ENCODE measurements at regions not wholly inside any gene's neighbourhood (a gene's known extent, or its start where the extent isn't known, plus 50 kb on each side); places are given as distances from the start of the nearest gene placed in this dataset.

DNA sequence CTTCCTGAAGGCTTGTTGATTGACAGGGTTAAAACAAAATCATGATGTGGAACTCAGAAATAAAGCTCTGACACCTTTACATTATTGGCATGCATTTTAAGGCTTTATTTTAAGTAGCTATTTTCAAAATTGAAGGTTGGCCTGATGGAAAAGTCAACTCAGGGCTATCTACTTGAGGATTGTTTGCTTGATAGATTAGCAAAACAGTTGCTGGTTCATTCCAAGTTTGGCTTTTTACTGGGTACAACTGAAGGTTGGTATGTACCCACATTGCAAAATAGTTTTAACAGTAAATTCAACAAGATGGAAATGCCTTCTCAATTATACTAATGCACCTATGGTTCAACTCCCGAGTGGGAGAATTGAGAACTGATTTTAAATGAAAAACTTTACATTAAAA, 161.8 kb upstream of the ELL2 start:
- TF ChIP-seq NRF1 (IDR thresholded peaks at IDR 0.05; ENCODE audit: low read depth, low read length) (no peak), TCF12 (IDR thresholded peaks at IDR 0.05) (no peak), TAF1 (IDR thresholded peaks at IDR 0.05; ENCODE audit: borderline replicate concordance, low read depth, low read length) (no peak), TEAD4 (IDR thresholded peaks at IDR 0.05; ENCODE audit: borderline replicate concordance, insufficient read depth) (no peak), EP300 (IDR thresholded peaks at IDR 0.05; ENCODE audit: borderline replicate concordance in 1 of 2, low read depth in 1 of 2, low read length in 1 of 2) (no peak), IRF3 (IDR thresholded peaks at IDR 0.05; ENCODE audit: low read depth, low read length) (no peak), EZH2phosphoT487 (IDR thresholded peaks at IDR 0.05; ENCODE audit: borderline replicate concordance, low read depth) (no peak)
- TF ChIP-seq, protein P1, sequence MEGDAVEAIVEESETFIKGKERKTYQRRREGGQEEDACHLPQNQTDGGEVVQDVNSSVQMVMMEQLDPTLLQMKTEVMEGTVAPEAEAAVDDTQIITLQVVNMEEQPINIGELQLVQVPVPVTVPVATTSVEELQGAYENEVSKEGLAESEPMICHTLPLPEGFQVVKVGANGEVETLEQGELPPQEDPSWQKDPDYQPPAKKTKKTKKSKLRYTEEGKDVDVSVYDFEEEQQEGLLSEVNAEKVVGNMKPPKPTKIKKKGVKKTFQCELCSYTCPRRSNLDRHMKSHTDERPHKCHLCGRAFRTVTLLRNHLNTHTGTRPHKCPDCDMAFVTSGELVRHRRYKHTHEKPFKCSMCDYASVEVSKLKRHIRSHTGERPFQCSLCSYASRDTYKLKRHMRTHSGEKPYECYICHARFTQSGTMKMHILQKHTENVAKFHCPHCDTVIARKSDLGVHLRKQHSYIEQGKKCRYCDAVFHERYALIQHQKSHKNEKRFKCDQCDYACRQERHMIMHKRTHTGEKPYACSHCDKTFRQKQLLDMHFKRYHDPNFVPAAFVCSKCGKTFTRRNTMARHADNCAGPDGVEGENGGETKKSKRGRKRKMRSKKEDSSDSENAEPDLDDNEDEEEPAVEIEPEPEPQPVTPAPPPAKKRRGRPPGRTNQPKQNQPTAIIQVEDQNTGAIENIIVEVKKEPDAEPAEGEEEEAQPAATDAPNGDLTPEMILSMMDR (IDR thresholded peaks at IDR 0.05): no peak
- TF ChIP-seq, protein P2, sequence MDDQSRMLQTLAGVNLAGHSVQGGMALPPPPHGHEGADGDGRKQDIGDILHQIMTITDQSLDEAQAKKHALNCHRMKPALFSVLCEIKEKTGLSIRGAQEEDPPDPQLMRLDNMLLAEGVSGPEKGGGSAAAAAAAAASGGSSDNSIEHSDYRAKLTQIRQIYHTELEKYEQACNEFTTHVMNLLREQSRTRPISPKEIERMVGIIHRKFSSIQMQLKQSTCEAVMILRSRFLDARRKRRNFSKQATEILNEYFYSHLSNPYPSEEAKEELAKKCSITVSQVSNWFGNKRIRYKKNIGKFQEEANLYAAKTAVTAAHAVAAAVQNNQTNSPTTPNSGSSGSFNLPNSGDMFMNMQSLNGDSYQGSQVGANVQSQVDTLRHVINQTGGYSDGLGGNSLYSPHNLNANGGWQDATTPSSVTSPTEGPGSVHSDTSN (IDR thresholded peaks at IDR 0.05): no peak
- TF ChIP-seq, protein P3, sequence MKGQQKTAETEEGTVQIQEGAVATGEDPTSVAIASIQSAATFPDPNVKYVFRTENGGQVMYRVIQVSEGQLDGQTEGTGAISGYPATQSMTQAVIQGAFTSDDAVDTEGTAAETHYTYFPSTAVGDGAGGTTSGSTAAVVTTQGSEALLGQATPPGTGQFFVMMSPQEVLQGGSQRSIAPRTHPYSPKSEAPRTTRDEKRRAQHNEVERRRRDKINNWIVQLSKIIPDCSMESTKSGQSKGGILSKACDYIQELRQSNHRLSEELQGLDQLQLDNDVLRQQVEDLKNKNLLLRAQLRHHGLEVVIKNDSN (IDR thresholded peaks at IDR 0.05; ENCODE audit: borderline replicate concordance, low read depth): no peak

Measured in SK-N-SH (cell line).